T-helper 22 cell (primary cell): ENCODE measurements at regions not wholly inside any gene's neighbourhood (a gene's known extent, or its start where the extent isn't known, plus 50 kb on each side); places are given as distances from the start of the nearest gene placed in this dataset.

Experiments used
- DNase-seq: peaks from one replicate; pipeline ENCODE4 v3.0.0-alpha.2; 2020; ENCODE audit warnings: low read depth

- no peak for DNase-seq
Observed at GRCh38 chr12:89954259-89954658, 245.6 kb upstream of the ATP2B1 start.

- DNase-seq = no peak
Observed at GRCh38 chr12:89951694-89952060, 243.0 kb upstream of the ATP2B1 start.

- DNase-seq = peak; percentile 16
Observed at GRCh38 chr12:89951050-89951693, 242.5 kb upstream of the ATP2B1 start.

- no peak for DNase-seq
Observed at GRCh38 chr12:89950421-89950820, 241.8 kb upstream of the ATP2B1 start.

DNA sequence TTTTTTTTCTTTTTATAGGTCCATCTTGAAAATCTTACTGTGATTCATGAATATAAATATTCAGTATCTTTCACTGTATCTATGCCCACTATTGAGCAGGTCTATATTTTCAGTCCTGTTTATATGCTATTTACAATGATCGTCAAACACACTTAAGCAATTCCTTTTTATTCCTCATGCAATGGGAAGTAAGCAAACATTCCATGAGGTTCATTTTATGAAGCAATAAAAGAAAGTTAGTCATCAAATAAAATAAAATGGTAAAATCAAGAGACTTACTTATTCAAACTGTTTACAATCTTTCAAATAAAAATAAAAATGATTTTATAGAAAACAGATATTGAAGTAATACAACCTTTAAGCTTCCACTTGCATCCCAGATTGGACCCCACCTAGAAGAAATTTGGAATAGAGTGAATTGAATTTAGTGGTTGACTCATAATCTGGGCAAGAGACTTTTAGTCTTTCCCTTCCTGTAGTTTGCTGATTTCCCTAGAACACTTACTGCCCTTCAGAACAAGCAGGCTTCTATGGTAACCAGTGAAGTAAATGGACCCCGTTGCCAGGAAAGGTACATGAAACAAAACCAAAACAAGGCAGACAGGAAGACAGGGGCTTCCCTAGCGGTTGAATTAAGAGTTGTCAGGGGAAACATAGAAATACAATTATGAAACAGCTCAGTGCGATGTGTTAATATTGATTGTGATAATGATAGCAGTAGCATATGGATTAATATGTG lies 241.0 kb upstream of the ATP2B1 start:
- DNase-seq = peak; percentile 64

DNA sequence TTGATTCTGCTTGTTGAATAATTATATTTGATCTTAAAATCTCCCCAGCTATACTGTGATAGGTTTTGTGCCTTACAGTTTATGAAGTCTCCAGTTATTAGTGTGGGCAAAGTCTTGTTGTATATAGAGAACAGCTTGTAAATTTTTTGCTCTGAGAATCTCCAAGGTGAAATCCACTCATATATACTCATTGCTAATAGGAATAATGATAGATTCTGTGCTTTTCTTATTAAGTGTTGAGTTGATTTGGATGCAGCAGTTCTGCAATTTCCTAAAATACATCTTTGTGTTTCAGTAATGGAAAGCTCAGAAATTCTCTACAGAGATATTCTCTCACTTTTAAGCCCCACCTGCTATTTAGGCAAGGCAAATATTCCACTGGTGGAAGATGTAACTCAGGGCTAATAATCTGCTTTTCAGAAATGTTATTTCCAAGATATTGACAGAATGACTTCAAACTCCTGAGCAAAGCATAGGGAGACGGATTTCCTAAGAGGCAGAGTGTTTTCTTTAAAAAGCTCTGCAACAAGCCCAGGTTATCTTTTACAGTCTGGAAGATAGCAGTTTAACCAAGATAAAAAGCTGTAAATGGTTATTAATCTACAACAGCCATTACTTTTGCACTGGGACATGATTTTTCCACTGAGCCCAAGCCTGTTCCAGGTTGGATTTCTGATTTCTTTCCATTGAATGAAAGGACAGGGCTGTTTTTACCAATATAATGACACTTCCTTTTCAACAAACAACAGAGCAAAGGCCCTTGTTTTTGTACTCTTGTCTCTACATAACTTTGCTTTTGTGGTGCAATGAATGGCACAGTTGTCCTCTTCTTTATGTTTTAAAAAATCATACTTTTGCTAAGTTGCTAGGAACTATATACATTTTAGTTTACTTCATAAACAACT lies 239.9 kb upstream of the ATP2B1 start:
- DNase-seq = no peak

DNA sequence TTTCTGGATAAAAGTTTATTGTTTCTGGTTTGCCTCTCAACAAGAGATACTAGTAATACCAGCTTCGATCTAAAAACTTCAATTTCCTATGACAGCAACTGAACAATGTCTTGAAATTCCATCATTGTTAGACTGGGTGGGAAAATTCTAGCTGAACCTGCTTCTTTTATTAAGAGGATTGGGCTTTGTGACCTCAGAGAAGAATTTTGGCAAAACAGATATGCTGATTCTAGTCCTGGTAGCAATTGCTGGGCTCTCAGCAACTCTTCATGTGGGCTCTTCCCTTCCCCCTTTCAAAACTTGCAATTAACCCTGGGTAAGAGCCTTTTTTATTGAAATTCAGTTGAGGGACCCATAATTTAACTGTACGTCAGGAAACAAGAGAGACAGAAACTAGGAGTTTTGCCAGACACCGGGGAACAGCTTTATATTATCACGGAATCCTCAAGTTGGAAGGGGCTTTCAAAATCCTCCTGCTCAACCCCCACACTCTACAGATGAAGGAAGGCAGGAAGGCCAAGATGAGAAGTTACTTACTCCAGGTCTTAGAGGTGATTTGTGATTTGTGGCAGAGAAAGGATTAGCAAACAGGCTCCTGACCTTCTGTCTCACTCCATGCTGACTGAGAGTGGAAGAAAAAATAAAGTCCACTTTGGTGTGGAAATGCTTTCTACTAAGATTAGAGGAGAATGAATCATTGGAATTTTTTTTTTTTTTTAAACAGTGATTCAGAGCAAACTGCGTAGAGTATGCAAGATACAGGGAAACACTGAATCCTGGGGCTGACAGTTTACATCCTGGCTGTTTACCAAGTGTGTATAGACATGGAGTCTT lies 239.0 kb upstream of the ATP2B1 start:
- DNase-seq = peak; percentile 5

GRCh38 chr12:89946518-89947135 lies 238.0 kb upstream of the ATP2B1 start:
- DNase-seq = no peak

DNA sequence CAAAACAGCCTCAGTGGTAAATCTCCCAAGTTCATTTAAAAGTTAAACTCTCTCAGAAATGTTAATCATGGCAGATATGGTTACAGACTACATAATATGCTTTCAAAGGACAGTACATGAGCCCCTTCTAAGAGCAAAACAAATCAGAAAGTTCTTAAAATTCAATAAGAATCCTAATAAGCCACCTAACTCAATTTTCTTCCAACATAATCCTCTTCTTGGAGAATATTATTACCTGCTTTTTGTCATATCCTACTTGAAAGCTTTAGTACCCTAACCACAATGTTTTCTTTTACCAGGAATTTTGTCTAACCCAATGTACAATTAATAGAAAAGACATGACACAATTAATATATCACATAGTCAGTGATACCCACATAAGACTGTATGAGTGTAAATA lies 236.5 kb upstream of the ATP2B1 start:
- no peak for DNase-seq

GRCh38 chr12:89943463-89943862 lies 234.8 kb upstream of the ATP2B1 start:
- DNase-seq = no peak

- DNase-seq = no peak
Observed at GRCh38 chr12:89941436-89941835, 232.8 kb upstream of the ATP2B1 start.

DNA sequence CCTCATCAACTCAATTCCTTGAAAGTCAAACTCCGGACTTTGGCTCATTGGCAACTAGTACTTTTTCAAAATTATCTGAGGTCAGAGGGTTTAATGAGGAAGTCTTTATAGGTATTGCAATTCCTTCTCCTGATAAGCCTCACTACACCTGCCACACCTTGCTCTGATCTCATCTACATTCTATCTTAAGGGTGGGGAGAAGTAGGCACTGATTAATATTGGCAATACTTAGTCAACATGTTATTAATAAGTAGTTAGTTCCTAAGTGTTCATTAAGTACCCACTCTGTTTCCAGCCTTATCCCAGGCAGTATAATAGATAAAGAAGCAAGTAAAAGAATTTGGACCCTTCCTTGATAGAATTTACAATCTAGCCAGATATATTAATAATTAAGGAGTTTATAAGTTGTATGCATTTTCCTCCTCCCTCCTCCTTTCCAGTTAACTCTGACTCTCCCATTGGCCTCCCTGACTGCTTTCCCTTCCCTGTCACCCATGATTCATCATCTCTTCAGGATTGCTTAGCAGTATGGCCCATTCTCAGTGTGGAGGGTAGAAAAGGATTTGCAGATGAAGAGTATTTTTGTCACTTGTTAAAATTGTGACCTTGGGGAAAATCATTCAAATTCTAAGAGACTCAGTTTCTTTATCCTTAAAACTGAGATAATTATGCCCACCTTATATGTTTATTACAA lies 231.0 kb upstream of the ATP2B1 start:
- DNase-seq = no peak

- no peak for DNase-seq
Observed at GRCh38 chr12:89936631-89937030, 228.0 kb upstream of the ATP2B1 start.

DNA sequence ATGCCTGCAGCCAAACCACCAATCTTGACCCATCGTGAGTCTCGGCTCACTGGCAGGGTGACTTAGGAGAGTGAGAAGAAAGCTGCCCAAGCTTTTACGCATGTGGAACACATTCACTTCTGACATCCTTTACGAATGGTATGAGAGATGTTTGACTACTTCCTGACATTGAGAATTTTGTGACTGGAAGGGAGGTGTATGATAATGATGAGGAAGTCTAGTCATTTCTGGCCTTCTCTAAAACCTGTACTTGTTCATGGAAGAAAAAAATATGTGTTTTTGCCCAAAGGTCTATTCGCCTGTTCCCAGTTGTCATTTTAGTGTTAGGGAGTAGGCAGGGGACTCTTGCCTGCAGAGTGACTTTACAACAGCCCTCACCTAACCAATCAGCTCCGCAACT lies 227.2 kb upstream of the ATP2B1 start:
- DNase-seq = no peak

DNA sequence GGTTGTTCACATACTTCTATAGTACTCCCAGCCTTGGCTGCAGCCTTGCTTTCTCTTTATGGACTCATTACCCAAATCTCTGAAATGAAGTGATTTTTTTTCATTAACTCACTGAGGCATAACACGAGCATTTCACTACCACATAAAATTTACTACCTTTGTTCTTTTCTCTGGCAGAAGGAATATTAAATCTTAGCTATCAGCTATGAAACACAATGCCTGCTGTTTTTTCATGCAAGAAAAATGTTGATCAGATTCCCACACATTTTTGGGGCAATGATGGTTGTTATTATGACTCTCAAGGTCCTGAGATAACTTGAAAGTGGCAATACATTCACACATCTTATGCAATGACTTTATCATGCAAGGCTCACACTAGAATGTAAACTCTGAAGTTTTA lies 225.3 kb upstream of the ATP2B1 start:
- DNase-seq = no peak

- no peak for DNase-seq
Observed at GRCh38 chr12:89932954-89933353, 224.3 kb upstream of the ATP2B1 start.

- DNase-seq = no peak
Observed at GRCh38 chr12:89928467-89928866, 219.8 kb upstream of the ATP2B1 start.

- no peak for DNase-seq
Observed at GRCh38 chr12:89927226-89927698, 218.6 kb upstream of the ATP2B1 start.

DNA sequence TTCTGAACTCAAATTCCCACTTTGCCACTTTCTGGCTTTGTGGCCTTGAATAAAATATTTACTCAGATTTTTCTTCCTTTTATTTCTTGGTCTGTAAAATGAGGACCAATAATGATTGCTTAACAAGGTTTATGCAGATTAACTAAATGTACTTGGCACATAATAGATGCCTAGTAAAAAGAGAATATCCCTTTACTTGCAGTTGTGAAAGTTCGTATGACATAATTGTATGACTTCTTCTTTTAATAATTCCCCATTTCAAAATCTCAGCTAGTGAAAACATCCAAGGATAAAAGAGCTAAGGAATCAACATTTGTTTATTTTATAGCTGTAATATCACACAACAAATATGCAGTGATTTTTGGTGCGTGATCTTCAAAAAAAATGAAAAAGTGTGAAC lies 215.6 kb upstream of the ATP2B1 start:
- no peak for DNase-seq

DNA sequence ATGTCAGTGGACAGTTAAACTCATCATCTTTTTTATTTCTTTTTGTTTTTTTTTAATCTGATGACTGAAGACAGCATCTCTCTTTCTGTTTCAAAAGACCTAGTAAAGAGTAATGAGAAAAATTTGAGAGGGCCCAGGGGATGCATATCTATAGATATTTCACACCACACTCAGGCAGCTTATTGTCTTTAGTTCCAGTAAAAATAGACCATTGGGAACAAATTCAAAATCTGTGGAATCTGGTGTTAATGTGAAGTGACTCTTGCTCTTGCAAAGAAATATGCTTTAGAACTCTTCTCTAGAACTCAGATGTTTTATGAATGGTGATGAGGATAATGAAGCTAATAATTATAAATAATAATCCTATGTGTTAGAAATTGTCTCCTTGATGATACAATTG lies 214.5 kb upstream of the ATP2B1 start:
- DNase-seq = no peak

DNA sequence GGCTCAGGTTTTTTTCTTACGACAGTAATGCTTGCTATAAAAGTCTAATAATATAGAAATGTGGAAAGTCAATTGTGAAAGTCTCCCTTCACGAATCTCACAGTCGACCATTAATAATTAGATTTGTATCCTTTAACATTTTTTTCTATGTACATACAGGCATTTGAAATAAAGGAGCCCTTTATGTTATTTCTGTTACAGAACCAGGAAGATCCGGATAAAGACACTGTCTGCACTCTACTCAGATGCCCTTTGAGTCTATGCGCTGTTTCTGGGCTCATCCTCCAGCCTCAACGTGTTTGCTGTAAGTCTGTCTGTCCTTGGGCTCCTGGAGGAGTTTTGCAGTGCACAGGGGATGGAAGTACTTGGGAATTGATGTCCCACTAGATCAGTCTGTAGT lies 212.2 kb upstream of the ATP2B1 start:
- no peak for DNase-seq
